HepG2 (cell line): ENCODE measurements at regions not wholly inside any gene's neighbourhood (a gene's known extent, or its start where the extent isn't known, plus 50 kb on each side); places are given as distances from the start of the nearest gene placed in this dataset.

Experiments used
- CENPX ChIP-seq: sonication (generic); formaldehyde crosslinking; IDR thresholded peaks from 2 replicates; pipeline ENCODE4 v1.9.0; 2021; ENCODE audit warnings: mild to moderate bottlenecking, missing genetic modification reagents, moderate library complexity
- HOXA5 ChIP-seq: sonication (generic); formaldehyde crosslinking; IDR thresholded peaks from 2 replicates; pipeline ENCODE4 v1.4.0; 2020; ENCODE audit warnings: missing genetic modification reagents
- PBX2 ChIP-seq: IDR thresholded peaks from 2 replicates; pipeline ENCODE4 v1.6.1; 2016; ENCODE audit warnings: control low read depth
- PRDM15 ChIP-seq: sonication (generic); formaldehyde crosslinking; IDR thresholded peaks from 2 replicates; pipeline ENCODE4 v1.4.0; 2020; ENCODE audit warnings: missing genetic modification reagents
- RAD21 ChIP-seq: fragments of 450-650 bp; formaldehyde crosslinking; IDR thresholded peaks from 2 replicates; pipeline ENCODE4 v1.5.0; 2020; ENCODE audit warnings: mild to moderate bottlenecking
- REPIN1 ChIP-seq: sonication (generic); formaldehyde crosslinking; IDR thresholded peaks from 2 replicates; pipeline ENCODE4 v1.8.0; 2022; ENCODE audit warnings: missing genetic modification reagents, low read depth, mild to moderate bottlenecking, borderline replicate concordance
- RFX3 ChIP-seq: IDR thresholded peaks from 2 replicates; pipeline ENCODE4 v1.6.1; 2016; ENCODE audit warnings: missing biosample characterization, missing genetic modification reagents
- SETDB1 ChIP-seq: sonication (generic); formaldehyde crosslinking; IDR thresholded peaks from 2 replicates; pipeline ENCODE4 v1.5.1; 2020; ENCODE audit warnings: missing genetic modification reagents, mild to moderate bottlenecking, borderline replicate concordance
- SNRNP70 ChIP-seq: fragments of 200-400 bp; formaldehyde crosslinking; IDR thresholded peaks from 2 replicates; pipeline ENCODE4 v1.6.1; 2017; ENCODE audit warnings: mild to moderate bottlenecking, low read depth, low read length, moderate library complexity
- USF2 ChIP-seq, 2 experiments: sonication (generic) in 1 of 2; formaldehyde crosslinking in 1 of 2; IDR thresholded peaks; 2 replicates each; pipeline versions ENCODE4 v1.5.1 to v1.6.1; 2011 to 2020; ENCODE audit warnings: borderline replicate concordance in 1 of 2, low read depth in 1 of 2, low read length in 1 of 2, mild to moderate bottlenecking in 1 of 2, missing genetic modification reagents in 1 of 2, moderate library complexity in 1 of 2
- ZNF296 ChIP-seq: sonication (generic); formaldehyde crosslinking; conservative IDR thresholded peaks from 2 replicates; pipeline ENCODE4 v1.5.0; 2020; ENCODE audit warnings: mild to moderate bottlenecking, missing genetic modification reagents
- ZNF367 ChIP-seq: sonication (generic); formaldehyde crosslinking; IDR thresholded peaks from 2 replicates; pipeline ENCODE4 v1.4.0; 2020; ENCODE audit warnings: missing genetic modification reagents, borderline replicate concordance
- ZNF672 ChIP-seq: sonication (generic); formaldehyde crosslinking; IDR thresholded peaks from 2 replicates; pipeline ENCODE4 v1.8.1; 2022; ENCODE audit warnings: missing genetic modification reagents
- ZSCAN12 ChIP-seq: sonication (generic); formaldehyde crosslinking; IDR thresholded peaks from 2 replicates; pipeline ENCODE4 v1.9.0; 2021; ENCODE audit warnings: mild to moderate bottlenecking, missing genetic modification reagents
- TF ChIP-seq, protein P1 (sequence below): sonication (generic); formaldehyde crosslinking; conservative IDR thresholded peaks from 2 replicates; pipeline ENCODE4 v1.4.0; 2020; ENCODE audit warnings: mild to moderate bottlenecking, missing genetic modification reagents, moderate library complexity

DNA sequence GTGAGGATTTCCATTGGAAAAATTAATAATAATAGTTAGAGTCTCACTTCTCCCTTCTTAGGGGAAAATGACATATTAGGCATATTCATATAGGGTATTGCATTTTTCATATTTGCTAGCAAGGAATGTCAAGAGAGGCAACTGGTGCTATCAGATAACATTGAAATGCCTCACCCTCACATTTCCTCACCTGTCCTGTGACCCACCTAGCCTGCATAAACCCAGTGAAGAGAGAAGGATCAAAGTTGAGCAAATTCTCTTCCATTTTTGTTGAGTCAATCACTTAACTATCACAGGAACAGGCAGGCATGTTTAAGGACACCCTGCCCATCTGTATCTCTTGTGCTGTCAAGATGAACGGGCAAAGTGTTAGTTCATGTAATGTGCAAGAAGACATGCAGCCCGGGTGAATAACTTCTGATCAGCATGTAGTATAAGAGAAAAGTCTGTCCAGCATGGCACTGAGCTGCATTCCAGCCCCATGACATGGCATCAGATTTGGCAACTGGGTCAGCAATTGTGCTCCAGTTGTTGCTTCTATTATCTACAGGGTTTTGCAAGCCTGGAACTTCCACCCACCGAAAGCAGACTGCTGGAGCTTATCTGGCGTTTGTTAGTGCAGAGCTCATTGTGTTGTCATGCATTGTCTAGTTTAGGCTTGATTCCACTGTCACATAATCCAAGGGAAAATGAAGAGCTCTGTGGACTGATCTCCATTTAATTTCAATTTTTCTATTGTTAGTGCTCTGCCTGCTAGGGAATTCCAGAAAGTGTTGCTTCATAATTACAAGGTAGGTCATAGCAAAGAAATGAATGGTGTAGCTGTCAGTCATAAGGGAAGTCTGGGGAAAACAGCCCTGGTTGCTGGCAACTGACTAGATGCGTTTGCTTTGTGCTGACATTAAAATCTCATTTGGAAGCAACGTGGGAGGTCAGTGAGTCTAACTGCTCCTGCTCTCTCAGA is 138.4 kb upstream of the TNFAIP3 start (continued):
- TF ChIP-seq, protein P1, sequence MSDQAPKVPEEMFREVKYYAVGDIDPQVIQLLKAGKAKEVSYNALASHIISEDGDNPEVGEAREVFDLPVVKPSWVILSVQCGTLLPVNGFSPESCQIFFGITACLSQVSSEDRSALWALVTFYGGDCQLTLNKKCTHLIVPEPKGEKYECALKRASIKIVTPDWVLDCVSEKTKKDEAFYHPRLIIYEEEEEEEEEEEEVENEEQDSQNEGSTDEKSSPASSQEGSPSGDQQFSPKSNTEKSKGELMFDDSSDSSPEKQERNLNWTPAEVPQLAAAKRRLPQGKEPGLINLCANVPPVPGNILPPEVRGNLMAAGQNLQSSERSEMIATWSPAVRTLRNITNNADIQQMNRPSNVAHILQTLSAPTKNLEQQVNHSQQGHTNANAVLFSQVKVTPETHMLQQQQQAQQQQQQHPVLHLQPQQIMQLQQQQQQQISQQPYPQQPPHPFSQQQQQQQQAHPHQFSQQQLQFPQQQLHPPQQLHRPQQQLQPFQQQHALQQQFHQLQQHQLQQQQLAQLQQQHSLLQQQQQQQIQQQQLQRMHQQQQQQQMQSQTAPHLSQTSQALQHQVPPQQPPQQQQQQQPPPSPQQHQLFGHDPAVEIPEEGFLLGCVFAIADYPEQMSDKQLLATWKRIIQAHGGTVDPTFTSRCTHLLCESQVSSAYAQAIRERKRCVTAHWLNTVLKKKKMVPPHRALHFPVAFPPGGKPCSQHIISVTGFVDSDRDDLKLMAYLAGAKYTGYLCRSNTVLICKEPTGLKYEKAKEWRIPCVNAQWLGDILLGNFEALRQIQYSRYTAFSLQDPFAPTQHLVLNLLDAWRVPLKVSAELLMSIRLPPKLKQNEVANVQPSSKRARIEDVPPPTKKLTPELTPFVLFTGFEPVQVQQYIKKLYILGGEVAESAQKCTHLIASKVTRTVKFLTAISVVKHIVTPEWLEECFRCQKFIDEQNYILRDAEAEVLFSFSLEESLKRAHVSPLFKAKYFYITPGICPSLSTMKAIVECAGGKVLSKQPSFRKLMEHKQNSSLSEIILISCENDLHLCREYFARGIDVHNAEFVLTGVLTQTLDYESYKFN (CRISPR knock-in tag): peak; percentile 49; the same call in 1 of the 2 replicates
- TF ChIP-seq SETDB1 (CRISPR knock-in tag) (no peak), PBX2 (CRISPR knock-in tag) (peak; percentile 63), CENPX (CRISPR knock-in tag) (no peak), RFX3 (CRISPR knock-in tag) (no peak), HOXA5 (CRISPR knock-in tag) (0 out of 2 replicates have a peak, but pooled peaks have one; percentile 22), REPIN1 (0 out of 2 replicates have a peak, but pooled peaks have one; percentile 49), ZNF367 (CRISPR knock-in tag) (no peak), RAD21 (no peak), ZNF296 (CRISPR knock-in tag) (no peak), ZSCAN12 (no peak), USF2 (IDR thresholded peaks at IDR 0.05; ENCODE audit: low read depth, low read length) (no peak), USF2 (CRISPR knock-in tag; IDR thresholded peaks at IDR 0.05; ENCODE audit: borderline replicate concordance) (no peak), SNRNP70 (no peak), ZNF672 (CRISPR knock-in tag) (no peak), PRDM15 (CRISPR knock-in tag) (no peak)
